HL-60 (cell line): ENCODE measurements at regions not wholly inside any gene's neighbourhood (a gene's known extent, or its start where the extent isn't known, plus 50 kb on each side); places are given as distances from the start of the nearest gene placed in this dataset.

Experiments used
- CTCF ChIP-seq: IDR thresholded peaks from one replicate; pipeline ENCODE4 v1.5.1; 2011; ENCODE audit warnings: low read length, control low read depth, inconsistent platforms; ENCODE audit not compliant: insufficient read depth
- POLR2AphosphoS5 ChIP-seq: IDR thresholded peaks from 2 replicates; pipeline ENCODE4 v1.6.1; 2012; ENCODE audit warnings: low read depth
- SPI1 ChIP-seq: IDR thresholded peaks from 2 replicates; pipeline ENCODE4 v1.6.1; 2012; ENCODE audit warnings: low read depth, mild to moderate bottlenecking, borderline replicate concordance

GRCh38 chr13:70366720-70367119, 258.5 kb upstream of the KLHL1 start:
- TF ChIP-seq CTCF = no peak
- TF ChIP-seq POLR2AphosphoS5 = no peak
- no peak for TF ChIP-seq SPI1
